NCI-H1105 (cell line): ENCODE measurements at regions not wholly inside any gene's neighbourhood (a gene's known extent, or its start where the extent isn't known, plus 50 kb on each side); places are given as distances from the start of the nearest gene placed in this dataset.
"Not testable (repeated sequence)": the region's sequence is repeated elsewhere in the genome, so short reads cannot be mapped to it uniquely, and the experiment has no call there.

ENCODE experiments used
- DNase-seq: peaks from one replicate; lab custom pipeline; 2025; lab: John Stamatoyannopoulos, UW

GRCh38 chr4:57877047-57877458 lies 766.9 kb upstream of the IGFBP7 start:
- no peak for DNase-seq

DNA sequence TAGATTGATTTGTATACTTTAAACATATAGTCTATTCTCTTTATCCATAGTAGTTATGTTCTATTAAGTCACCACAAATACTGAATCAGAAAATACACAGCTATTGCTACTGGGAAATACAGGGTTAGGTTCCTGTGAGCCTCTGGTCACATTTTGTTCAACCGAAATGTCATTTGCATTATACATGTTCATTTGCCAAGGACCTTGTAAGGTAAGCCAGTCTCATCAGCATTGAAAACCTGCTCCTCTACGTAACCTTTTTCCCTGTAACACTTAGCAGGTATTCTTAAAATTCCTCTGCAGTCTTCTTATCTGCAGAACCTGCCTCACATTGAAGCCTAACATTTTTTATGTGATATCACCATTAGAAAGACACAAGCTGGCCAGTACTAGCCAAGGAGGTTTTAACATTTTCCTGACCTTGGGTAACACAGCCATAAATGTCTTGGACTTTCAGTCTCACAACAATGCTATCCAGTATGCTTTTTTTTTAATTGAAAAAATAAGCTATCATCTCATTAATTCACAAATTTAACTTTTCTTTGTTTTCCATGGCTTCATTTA lies 765.7 kb upstream of the IGFBP7 start:
- DNase-seq: no peak

DNA sequence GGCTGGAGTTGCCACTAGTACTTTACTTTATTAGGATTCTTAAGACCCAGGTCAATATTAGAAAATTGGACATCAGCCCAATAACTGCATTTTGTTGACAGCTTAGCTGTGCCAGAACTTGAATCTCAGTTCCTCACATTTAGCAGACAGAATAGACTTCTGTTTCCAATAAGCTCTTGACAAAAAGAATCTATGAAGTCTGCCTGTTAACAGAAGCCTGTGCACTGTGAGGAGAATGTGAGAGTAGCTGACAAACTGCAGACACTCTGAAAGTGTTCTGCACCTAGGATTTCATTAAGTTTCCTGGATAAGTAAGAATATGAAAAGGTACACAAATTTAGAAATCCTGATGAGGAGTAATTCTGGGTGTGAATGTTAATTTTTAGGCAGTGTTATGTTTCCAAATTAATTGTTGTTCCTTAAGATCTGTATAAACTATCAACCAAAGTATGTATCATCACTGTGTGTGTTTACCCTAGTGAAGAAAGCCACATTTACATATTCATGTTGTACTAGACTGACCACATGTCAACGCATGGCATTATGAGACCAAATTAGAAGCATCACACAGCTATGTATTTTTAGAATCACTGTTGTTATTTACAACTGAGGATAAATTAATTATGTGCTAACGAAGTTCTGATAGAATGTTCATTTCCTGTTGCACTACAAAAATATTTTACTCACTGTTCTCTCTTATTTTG lies 756.4 kb upstream of the IGFBP7 start:
- no peak for DNase-seq

- DNase-seq: no peak
These were observed 755.1 kb upstream of the IGFBP7 start for GRCh38 chr4:57865264-57865663.

DNA sequence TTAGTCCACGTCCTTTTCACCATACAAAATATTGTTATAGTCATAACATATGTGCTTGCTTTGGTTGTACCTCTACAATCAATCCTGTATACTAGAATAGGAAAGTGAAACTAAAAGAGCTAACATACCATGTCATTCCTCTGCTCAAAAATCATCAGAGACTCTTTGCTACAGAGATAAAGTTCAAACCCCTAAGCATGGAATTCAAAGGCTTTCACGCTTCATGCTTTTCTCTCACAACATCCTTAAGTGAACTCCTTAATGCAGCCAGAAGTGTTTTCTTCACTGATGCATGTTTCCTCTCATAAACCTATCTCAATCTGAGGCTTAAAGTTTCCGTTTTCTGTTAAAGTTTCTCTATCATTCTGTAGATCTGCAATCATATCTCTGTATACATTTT lies 744.6 kb upstream of the IGFBP7 start:
- DNase-seq: no peak

DNA sequence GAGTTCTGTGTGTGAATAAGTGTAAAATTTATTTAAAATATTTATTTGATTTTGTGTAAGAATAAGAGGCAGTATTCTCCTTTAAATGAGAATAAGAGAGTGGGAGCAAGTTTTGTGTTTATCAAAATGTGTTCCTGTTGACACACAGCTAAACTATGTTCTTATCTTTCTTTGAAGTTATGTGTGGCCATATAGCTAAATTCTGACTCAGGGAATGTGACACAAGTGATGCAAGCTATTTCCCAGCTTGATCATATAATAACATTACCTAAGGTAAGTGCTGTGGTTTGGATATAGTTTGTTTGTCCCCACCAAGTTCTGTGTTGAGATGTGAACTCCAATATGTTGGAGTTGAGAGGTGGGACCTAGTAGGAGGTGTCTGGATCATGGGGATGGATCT lies 740.0 kb upstream of the IGFBP7 start:
- DNase-seq: no peak

DNA sequence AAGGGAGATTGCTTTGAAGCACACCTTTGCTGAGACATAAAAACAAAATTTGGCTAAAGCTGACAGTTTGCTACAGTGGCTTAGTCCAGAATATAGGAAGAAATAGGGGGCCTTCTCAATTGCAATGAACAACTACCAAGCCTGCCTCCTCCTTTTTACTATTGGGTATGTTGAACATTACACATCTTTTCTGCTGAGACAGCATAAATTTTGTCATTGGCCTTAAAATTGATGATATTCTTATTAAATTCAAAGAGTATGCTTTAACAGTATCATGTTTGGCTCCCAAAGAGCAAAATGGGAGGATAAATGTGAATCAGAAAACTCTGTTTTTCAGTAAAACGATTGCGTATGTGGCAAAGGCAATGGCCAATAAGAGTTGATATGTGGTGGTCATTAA lies 721.9 kb upstream of the IGFBP7 start:
- no peak for DNase-seq

DNA sequence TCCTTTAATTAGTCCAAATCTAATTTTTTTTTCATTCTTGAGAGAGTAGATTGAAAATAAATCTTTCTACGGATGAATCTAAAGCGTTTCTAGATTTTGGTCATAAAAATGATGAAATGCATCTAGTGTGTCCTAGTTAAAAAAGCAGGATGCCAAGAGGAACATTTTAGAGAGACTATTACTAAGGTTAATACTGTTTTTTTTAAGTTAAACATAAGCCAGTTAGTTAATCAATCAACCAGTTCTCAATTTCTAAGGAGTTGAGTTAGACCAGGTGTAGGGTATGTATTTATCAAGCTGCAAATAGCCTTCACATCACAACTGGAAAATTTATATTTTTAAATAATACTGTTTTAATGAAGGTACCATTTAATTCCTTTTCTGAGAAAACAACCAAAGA lies 679.5 kb upstream of the IGFBP7 start:
- no peak for DNase-seq

- no peak for DNase-seq
These were observed 667.7 kb upstream of the IGFBP7 start for GRCh38 chr4:57777876-57778275.

DNA sequence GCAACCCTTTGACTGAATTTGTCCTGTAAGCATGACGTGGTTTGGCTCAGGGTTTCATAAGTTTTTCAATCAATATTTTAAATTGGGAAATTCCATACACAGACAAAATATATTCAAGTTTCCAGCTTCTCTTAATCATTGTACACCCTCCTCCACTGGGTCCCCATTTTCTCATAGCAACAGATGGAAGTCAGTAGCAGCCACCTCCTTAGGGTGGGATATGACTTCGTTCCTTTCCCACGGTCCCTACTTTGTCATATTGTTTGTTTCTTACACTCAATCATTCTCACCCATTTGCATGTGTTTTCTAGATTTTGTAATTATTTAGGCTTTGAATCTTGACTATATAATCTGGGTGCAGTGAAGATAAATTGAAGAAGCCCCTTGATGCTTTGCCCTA lies 664.5 kb upstream of the IGFBP7 start:
- DNase-seq: no peak

GRCh38 chr4:57774171-57774570 lies 664.0 kb upstream of the IGFBP7 start:
- DNase-seq: no peak

DNA sequence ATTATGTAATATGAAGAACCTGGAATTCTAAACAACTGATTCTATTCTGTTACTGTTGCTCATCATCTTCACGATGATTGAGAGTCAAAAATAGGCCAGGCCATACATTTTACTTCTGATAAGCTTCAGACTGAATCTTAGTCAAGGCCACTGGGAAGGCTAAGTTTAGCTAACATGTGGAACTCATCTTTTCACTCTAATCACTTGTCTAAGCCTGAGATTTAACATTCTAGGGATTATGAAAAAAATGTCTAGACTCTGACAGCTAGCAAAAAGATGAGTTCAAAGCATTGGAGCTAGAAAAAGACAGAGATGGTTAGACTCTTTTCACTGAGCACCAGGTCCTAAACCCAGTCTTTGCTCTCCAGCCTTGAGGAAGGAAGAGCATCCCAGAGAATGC lies 656.2 kb upstream of the IGFBP7 start:
- DNase-seq: no peak

DNA sequence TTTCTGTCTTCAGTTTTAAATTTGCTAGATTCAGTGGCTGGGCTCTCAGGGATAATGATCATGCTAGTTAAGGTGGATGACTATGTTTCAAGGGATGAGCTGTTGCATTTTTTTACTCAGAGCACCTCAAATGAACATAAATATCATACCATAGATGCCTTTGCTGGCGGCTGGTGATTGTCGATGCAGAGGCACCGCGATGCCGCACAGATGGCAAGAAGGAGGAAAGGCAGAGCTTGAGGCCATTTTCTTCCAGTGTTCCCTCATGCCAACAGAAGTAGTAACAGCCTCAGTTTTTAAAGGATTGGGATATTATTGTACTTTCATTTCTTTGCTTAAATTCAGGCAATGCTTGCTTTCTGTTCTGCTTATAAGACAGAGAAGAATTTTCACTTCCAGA lies 654.7 kb upstream of the IGFBP7 start:
- DNase-seq: no peak

- no peak for DNase-seq
These were observed 652.9 kb upstream of the IGFBP7 start for GRCh38 chr4:57763070-57763469.

DNA sequence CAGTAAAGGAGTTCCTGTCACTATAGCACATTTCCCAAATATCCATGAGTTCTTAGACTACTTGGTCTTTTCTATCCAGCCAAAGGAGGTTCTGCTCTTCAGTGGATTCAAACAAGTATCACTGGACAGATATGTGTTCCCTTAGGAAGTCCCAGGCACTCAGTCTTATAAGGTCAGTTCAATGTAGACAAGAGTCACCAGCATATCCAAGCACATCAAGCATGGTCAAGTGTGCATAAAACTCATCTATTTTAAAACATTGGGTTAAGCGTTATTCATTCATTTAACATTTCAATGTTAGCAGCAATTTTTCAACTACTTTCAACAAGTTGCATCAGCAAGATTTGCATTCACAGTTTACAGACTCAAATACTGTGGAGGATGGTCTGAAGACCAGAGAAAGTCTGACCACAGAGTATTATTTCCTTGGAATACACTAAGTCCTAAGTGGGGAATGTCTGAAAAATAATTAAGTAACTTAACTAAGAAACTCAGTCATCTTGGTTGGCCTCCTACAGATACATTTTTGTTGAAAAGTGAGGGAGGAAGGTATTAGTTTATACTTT lies 630.5 kb upstream of the IGFBP7 start:
- DNase-seq: no peak

- no peak for DNase-seq
These were observed 626.6 kb upstream of the IGFBP7 start for GRCh38 chr4:57736781-57737180.

- no peak for DNase-seq
These were observed 624.0 kb upstream of the IGFBP7 start for GRCh38 chr4:57734104-57734670.

DNA sequence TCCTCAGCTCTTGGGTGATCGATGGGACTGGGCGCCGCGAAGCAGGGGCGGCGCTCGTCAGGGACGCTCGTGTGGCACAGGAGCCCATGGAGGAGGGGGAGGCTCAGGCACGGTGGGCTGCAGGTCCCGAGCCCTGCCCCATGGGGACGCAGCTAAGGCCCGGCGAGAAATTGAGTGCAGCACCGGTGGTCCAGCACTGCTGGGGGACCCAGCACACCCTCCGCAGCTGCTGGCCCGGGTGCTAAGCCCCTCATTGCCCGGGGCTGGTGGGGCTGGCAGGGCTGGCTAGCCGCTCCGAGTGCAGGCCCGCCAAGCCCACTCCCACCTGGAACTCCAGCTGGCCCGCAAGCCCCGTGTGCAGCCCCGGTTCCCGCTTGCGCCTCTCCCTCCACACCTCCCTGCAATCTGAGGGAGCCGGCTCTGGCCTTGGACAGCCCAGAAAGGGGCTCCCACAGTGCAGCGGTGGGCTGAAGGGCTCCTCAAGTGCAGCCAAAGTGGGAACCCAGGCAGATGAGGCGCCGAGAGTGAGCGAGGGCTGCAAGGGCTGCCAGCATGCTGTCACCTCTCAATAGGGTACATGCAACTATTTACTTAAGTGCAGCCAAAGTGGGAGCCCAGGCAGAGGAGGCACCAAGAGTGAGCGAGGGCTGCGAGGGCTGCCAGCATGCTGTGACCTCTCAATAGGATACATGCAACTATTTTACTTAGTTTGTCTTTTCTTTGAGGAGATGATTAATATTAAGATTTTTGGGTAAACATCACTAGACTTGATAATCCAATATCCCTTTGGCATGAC lies 619.8 kb upstream of the IGFBP7 start:
- not testable (repeated sequence) for DNase-seq

GRCh38 chr4:57726154-57726553 lies 616.0 kb upstream of the IGFBP7 start:
- no peak for DNase-seq

DNA sequence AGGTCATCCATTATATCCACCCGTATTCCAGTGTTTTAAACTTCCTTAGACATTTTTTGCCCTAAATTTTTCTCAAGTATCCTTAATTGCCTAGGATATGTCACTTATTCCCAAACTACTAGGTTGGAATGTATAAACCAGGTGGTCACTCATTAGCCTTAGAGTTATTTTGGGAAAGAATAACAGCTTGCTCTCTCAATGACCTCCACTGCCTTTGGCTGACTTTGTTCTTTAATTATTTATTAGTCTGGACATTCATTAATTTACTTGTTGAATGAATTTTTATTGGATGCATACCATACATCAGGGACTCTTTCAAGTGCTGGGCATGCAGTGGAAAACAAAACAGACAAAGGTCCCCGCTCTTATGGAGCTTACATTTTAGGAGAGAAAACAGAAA lies 609.3 kb upstream of the IGFBP7 start:
- no peak for DNase-seq

- not testable (repeated sequence) for DNase-seq
These were observed 604.1 kb upstream of the IGFBP7 start for GRCh38 chr4:57714313-57714712.

GRCh38 chr4:57710053-57710452 lies 599.9 kb upstream of the IGFBP7 start:
- DNase-seq: no peak

- no peak for DNase-seq
These were observed 581.2 kb upstream of the IGFBP7 start for GRCh38 chr4:57691370-57691769.
